HUES48 (cell line): ENCODE measurements at regions not wholly inside any gene's neighbourhood (a gene's known extent, or its start where the extent isn't known, plus 50 kb on each side); places are given as distances from the start of the nearest gene placed in this dataset.

ENCODE experiments used
- H3K27ac ChIP-seq: one replicate; pipeline ENCODE4 v1.7.0; 2013; ENCODE audit warnings: low read depth, low read length, inconsistent platforms
- H3K27me3 ChIP-seq: 2 replicates; pipeline ENCODE4 v1.6.1; 2013; ENCODE audit warnings: mild to moderate bottlenecking, low read length; ENCODE audit not compliant: control insufficient read depth, insufficient read depth
- H3K36me3 ChIP-seq: 2 replicates; pipeline ENCODE4 v1.6.1; 2013; ENCODE audit warnings: low read length; ENCODE audit not compliant: control insufficient read depth, insufficient read depth
- H3K4me1 ChIP-seq: 2 replicates; pipeline ENCODE4 v1.6.1; 2013; ENCODE audit warnings: mild to moderate bottlenecking, low read length; ENCODE audit not compliant: control insufficient read depth, insufficient read depth
- H3K4me3 ChIP-seq: 2 replicates; pipeline ENCODE4 v1.5.1; 2013; ENCODE audit warnings: mild to moderate bottlenecking, low read depth, low read length
- H3K9ac ChIP-seq: 2 replicates; pipeline ENCODE4 v1.6.1; 2013; ENCODE audit warnings: mild to moderate bottlenecking, low read depth, low read length, moderate library complexity
- H3K9me3 ChIP-seq: 2 replicates; pipeline ENCODE4 v1.6.1; 2013; ENCODE audit warnings: low read length; ENCODE audit not compliant: control insufficient read depth, insufficient read depth

- H3K27me3 ChIP-seq, result no peaks in the 10 kb centered on the region
- H3K36me3 ChIP-seq, result no peaks in the 10 kb centered on the region; the same call in 1 of the 2 replicates
- no peaks in the 10 kb centered on the region for H3K9me3 ChIP-seq
- H3K9ac ChIP-seq, result no peak overlapping the region
- no peaks in the 10 kb centered on the region for H3K4me1 ChIP-seq
- H3K4me3 ChIP-seq, result no peak overlapping the region
- no peak overlapping the region for H3K27ac ChIP-seq
Observed at GRCh38 chr15:81987628-81988027, 58.2 kb downstream of the MEX3B start.

GRCh38 chr15:81983497-81983896 is 62.3 kb downstream of the MEX3B start:
- no peak overlapping the region for H3K27ac ChIP-seq
- no peaks in the 10 kb centered on the region for H3K36me3 ChIP-seq
- H3K9ac ChIP-seq, result no peak overlapping the region
- no peaks in the 10 kb centered on the region for H3K9me3 ChIP-seq
- H3K4me3 ChIP-seq, result no peak overlapping the region
- H3K4me1 ChIP-seq, result no peaks in the 10 kb centered on the region
- no peaks in the 10 kb centered on the region for H3K27me3 ChIP-seq

GRCh38 chr15:81982808-81983207 is 63.0 kb downstream of the MEX3B start:
- H3K4me1 ChIP-seq, result no peaks in the 10 kb centered on the region
- no peaks in the 10 kb centered on the region for H3K36me3 ChIP-seq
- H3K4me3 ChIP-seq, result no peak overlapping the region
- no peak overlapping the region for H3K9ac ChIP-seq
- no peak overlapping the region for H3K27ac ChIP-seq
- no peaks in the 10 kb centered on the region for H3K27me3 ChIP-seq
- peaks cover 2% of the 10 kb centered on the region; the same call in 1 of the 2 replicates for H3K9me3 ChIP-seq

GRCh38 chr15:81981908-81982307 is 63.9 kb downstream of the MEX3B start:
- H3K9me3 ChIP-seq, result peaks cover 5% of the 10 kb centered on the region; the same call in 1 of the 2 replicates
- no peaks in the 10 kb centered on the region for H3K27me3 ChIP-seq
- H3K9ac ChIP-seq, result no peak overlapping the region
- H3K36me3 ChIP-seq, result no peaks in the 10 kb centered on the region
- no peaks in the 10 kb centered on the region for H3K4me1 ChIP-seq
- no peak overlapping the region for H3K4me3 ChIP-seq
- no peak overlapping the region for H3K27ac ChIP-seq

GRCh38 chr15:81977464-81977863 is 68.4 kb downstream of the MEX3B start:
- H3K9me3 ChIP-seq, result peaks cover 5% of the 10 kb centered on the region; the same call in 1 of the 2 replicates
- H3K4me1 ChIP-seq, result no peaks in the 10 kb centered on the region
- no peaks in the 10 kb centered on the region for H3K36me3 ChIP-seq
- no peak overlapping the region for H3K9ac ChIP-seq
- no peak overlapping the region for H3K4me3 ChIP-seq
- no peaks in the 10 kb centered on the region for H3K27me3 ChIP-seq
- no peak overlapping the region for H3K27ac ChIP-seq

GRCh38 chr15:81968691-81969090 is 77.1 kb downstream of the MEX3B start:
- no peak overlapping the region for H3K4me3 ChIP-seq
- no peak overlapping the region for H3K9ac ChIP-seq
- no peaks in the 10 kb centered on the region for H3K9me3 ChIP-seq
- H3K4me1 ChIP-seq, result no peaks in the 10 kb centered on the region
- H3K27ac ChIP-seq, result no peak overlapping the region
- no peaks in the 10 kb centered on the region for H3K27me3 ChIP-seq
- no peaks in the 10 kb centered on the region for H3K36me3 ChIP-seq

GRCh38 chr15:81966631-81967030 is 79.2 kb downstream of the MEX3B start:
- no peaks in the 10 kb centered on the region for H3K4me1 ChIP-seq
- H3K4me3 ChIP-seq, result no peak overlapping the region

GRCh38 chr15:81962482-81962881 is 83.3 kb downstream of the MEX3B start:
- H3K9ac ChIP-seq, result no peak overlapping the region

More at GRCh38 chr15:81966631-81967030, 79.2 kb downstream of the MEX3B start:
- Histone ChIP-seq H3K27ac (no peak overlapping the region), H3K9ac (no peak overlapping the region), H3K9me3 (no peaks in the 10 kb centered on the region), H3K27me3 (no peaks in the 10 kb centered on the region), H3K36me3 (no peaks in the 10 kb centered on the region)

GRCh38 chr15:81959196-81959595 is 86.6 kb downstream of the MEX3B start:
- Histone ChIP-seq H3K4me1 (no peaks in the 10 kb centered on the region), H3K27ac (no peak overlapping the region), H3K27me3 (no peaks in the 10 kb centered on the region), H3K4me3 (no peak overlapping the region), H3K36me3 (no peaks in the 10 kb centered on the region), H3K9me3 (no peaks in the 10 kb centered on the region), H3K9ac (no peak overlapping the region)

More at GRCh38 chr15:81962482-81962881, 83.3 kb downstream of the MEX3B start:
- H3K4me3 ChIP-seq, result no peak overlapping the region
- H3K9me3 ChIP-seq, result no peaks in the 10 kb centered on the region
- no peaks in the 10 kb centered on the region for H3K27me3 ChIP-seq
- no peaks in the 10 kb centered on the region for H3K36me3 ChIP-seq
- H3K27ac ChIP-seq, result no peak overlapping the region
- H3K4me1 ChIP-seq, result no peaks in the 10 kb centered on the region

- H3K27ac ChIP-seq, result no peak overlapping the region
- no peak overlapping the region for H3K9ac ChIP-seq
- H3K4me1 ChIP-seq, result no peaks in the 10 kb centered on the region
- no peaks in the 10 kb centered on the region for H3K36me3 ChIP-seq
- no peak overlapping the region for H3K4me3 ChIP-seq
- H3K9me3 ChIP-seq, result no peaks in the 10 kb centered on the region
- no peaks in the 10 kb centered on the region for H3K27me3 ChIP-seq
Observed at GRCh38 chr15:81957698-81958097, 88.1 kb downstream of the MEX3B start.

- H3K27ac ChIP-seq, result no peak overlapping the region
- H3K4me3 ChIP-seq, result no peak overlapping the region
- no peaks in the 10 kb centered on the region for H3K27me3 ChIP-seq
- no peaks in the 10 kb centered on the region for H3K36me3 ChIP-seq
- H3K4me1 ChIP-seq, result 0 out of 2 replicates have a peak, but pooled peaks cover 3% of the 10 kb centered on the region
- no peaks in the 10 kb centered on the region for H3K9me3 ChIP-seq
- H3K9ac ChIP-seq, result no peak overlapping the region
Observed at GRCh38 chr15:81955382-81956062, 90.3 kb downstream of the MEX3B start.
